ENCODE measurements at regions not wholly inside any gene's neighbourhood (a gene's known extent, or its start where the extent isn't known, plus 50 kb on each side); places are given as distances from the start of the nearest gene placed in this dataset.
"Not testable (repeated sequence)": the region's sequence is repeated elsewhere in the genome, so short reads cannot be mapped to it uniquely, and the experiment has no call there.

DNA sequence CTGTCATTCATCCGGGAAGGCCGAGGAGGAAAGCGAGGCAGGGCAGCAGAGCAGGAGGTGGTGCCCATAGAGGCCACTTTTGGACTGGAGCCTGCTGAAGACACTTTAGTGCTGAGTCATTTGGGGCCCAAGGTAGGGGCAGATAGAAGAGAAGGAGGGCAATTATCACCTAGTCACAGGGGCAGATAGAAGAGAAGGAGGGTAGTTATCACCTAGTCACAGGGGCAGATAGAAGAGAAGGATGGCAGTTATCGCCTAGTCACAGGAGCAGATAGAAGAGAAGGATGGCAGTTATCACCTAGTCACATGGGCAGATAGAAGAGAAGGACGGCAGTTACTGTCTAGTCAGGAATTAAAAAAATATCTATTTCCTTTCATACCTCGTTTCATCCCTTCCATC, 1372.6 kb downstream of the FOXD4L5 start:
- CTCF ChIA-PET (ENCODE audit: partially characterized antibody); H3K27ac Mint-ChIP-seq; H3K27ac ChIP-seq (ENCODE audit: low read depth, low read length); H3K4me1 ChIP-seq (ENCODE audit: insufficient read depth, low read length); H3K4me1 Mint-ChIP-seq; DNase-seq; POLR2A ChIA-PET (ENCODE audit: partially characterized antibody); H3K4me3 Mint-ChIP-seq; H3K36me3 ChIP-seq (ENCODE audit: insufficient read depth, low read length); H3K27me3 ChIP-seq (ENCODE audit: insufficient read depth, low read length); H3K4me3 ChIP-seq (ENCODE audit: low read length in 2 of 2); H3K9me3 ChIP-seq (ENCODE audit: control insufficient read depth in 1 of 2, low read length in 2 of 2); intact Hi-C loops (cut with micrococcal nuclease); H3K36me3 Mint-ChIP-seq; H3K27me3 Mint-ChIP-seq: not testable (repeated sequence)
- H3K9me3 Mint-ChIP-seq, result peaks cover 0 to 41% (median 25%) of the 10 kb centered on the region in 8 donors

DNA sequence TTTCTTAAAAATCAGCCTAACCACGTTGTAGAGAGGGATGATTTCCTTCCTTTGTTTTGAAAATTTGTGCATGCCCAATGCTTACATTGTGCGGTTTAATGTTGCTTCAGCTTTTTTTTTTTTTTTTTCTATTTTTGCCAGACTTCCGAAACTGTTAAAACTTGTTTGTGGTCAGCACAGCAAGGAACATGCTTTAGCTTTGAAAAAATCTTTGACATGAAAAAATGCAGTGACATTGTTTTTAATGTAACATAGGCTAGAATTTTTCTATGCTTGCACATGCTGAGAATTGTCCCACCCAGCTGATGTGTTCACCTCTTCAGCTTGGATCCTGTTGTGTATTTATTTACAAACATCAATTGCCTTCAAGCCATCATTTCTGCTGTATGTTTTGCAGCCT, 1375.9 kb downstream of the FOXD4L5 start:
- H3K4me1 Mint-ChIP-seq; DNase-seq; H3K36me3 ChIP-seq (ENCODE audit: insufficient read depth, low read length); H3K4me3 ChIP-seq (ENCODE audit: low read length in 2 of 2); H3K27me3 ChIP-seq (ENCODE audit: insufficient read depth, low read length); H3K27me3 Mint-ChIP-seq; CTCF ChIA-PET (ENCODE audit: partially characterized antibody); H3K9me3 ChIP-seq (ENCODE audit: control insufficient read depth in 1 of 2, low read length in 2 of 2); H3K27ac Mint-ChIP-seq; intact Hi-C loops (cut with micrococcal nuclease); H3K4me1 ChIP-seq (ENCODE audit: insufficient read depth, low read length); H3K36me3 Mint-ChIP-seq; H3K4me3 Mint-ChIP-seq; H3K27ac ChIP-seq (ENCODE audit: low read depth, low read length); POLR2A ChIA-PET (ENCODE audit: partially characterized antibody): not testable (repeated sequence)
- H3K9me3 Mint-ChIP-seq, result peaks cover 1 to 42% (median 22%) of the 10 kb centered on the region in 8 donors

DNA sequence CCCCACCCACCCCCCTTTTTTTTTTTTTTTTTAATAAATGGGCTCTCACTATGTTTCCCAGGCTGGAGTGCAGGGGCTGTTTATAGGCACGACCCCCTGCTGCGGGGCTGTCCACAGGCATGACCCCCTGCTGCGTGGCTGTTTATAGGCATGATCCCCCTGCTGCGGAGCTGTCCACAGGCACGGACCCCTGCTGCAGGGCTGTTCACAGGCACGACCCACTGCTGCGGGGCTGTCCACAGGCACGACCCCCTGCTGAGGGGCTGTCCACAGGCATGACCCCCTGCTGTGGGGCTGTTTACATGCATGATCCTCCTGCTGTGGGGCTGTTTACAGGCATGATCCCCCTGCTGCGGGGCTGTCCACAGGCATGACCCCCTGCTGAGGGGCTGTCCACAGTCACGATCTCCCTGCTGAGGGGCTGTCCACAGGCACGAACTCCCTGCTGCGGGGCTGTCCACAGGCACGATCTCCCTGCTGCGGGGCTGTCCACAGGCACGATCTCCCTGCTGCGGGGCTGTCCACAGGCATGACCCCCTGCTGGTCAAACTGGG, 1385.3 kb downstream of the FOXD4L5 start:
- H3K36me3 Mint-ChIP-seq; POLR2A ChIA-PET (ENCODE audit: partially characterized antibody); H3K4me1 Mint-ChIP-seq: not testable (repeated sequence)

DNA sequence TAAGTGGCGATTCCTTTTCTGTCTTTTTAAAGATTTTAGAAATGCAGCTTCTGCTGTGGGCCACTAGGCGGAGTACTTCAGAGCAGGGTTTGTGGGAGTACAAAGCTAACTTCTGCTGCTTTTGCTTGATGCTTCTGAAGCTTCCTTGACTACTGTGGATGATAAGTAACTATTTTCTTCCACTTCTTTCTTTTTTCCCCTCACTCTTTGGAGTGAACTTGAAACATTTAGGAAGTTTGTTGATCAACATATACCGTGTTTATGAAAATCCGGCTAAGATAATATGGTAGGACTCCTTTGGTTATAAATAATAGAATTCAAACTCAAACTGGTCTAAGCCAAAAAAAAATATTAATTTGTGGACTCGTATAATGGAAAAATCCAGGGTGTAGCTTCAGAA, 1403.6 kb downstream of the FOXD4L5 start:
- H3K36me3 Mint-ChIP-seq; H3K36me3 ChIP-seq (ENCODE audit: insufficient read depth, low read length); DNase-seq; CTCF ChIA-PET (ENCODE audit: partially characterized antibody); H3K4me3 ChIP-seq (ENCODE audit: low read length in 2 of 2); H3K27me3 ChIP-seq (ENCODE audit: insufficient read depth, low read length); H3K27ac ChIP-seq (ENCODE audit: low read depth, low read length); intact Hi-C loops (cut with micrococcal nuclease); H3K4me1 ChIP-seq (ENCODE audit: insufficient read depth, low read length); H3K9me3 ChIP-seq (ENCODE audit: control insufficient read depth in 1 of 2, low read length in 2 of 2); POLR2A ChIA-PET (ENCODE audit: partially characterized antibody); H3K4me1 Mint-ChIP-seq; H3K27ac Mint-ChIP-seq; H3K4me3 Mint-ChIP-seq; H3K27me3 Mint-ChIP-seq: not testable (repeated sequence)
- H3K9me3 Mint-ChIP-seq, result peaks cover 0 to 16% (median 5%) of the 10 kb centered on the region in 8 donors

More for the DNA sequence above, 1385.3 kb downstream of the FOXD4L5 start:
- H3K27me3 ChIP-seq (ENCODE audit: insufficient read depth, low read length); H3K27ac ChIP-seq (ENCODE audit: low read depth, low read length); H3K9me3 ChIP-seq (ENCODE audit: control insufficient read depth in 1 of 2, low read length in 2 of 2); H3K4me3 ChIP-seq (ENCODE audit: low read length in 2 of 2); H3K4me1 ChIP-seq (ENCODE audit: insufficient read depth, low read length); H3K27me3 Mint-ChIP-seq; DNase-seq; CTCF ChIA-PET (ENCODE audit: partially characterized antibody); H3K36me3 ChIP-seq (ENCODE audit: insufficient read depth, low read length); H3K4me3 Mint-ChIP-seq; intact Hi-C loops (cut with micrococcal nuclease); H3K27ac Mint-ChIP-seq: not testable (repeated sequence)
- H3K9me3 Mint-ChIP-seq, result peaks cover 2 to 27% (median 9%) of the 10 kb centered on the region in 8 donors

DNA sequence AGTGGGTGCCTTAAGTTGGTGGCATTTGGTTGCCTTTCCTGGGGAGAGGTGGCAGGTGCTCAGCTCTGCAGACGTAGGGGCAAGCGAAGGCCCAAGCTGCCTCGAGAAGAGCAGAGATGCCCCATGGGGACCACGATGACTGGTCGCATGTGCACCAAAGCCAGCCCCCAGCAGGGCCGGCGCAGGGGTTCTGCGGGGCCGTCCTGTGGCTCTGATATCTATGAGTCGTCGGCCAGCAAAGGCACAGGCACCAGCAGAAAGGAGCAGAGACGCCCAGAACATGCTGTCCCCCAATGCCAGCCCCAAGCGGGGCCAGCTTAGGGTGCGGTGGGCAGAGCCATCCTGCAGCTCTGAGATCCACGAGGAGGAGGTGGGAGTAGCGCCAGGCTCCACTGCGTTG, 1408.6 kb downstream of the FOXD4L5 start:
- H3K27ac ChIP-seq (ENCODE audit: low read depth, low read length); POLR2A ChIA-PET (ENCODE audit: partially characterized antibody); H3K4me1 Mint-ChIP-seq; H3K9me3 Mint-ChIP-seq; intact Hi-C loops (cut with micrococcal nuclease); H3K27me3 Mint-ChIP-seq; H3K36me3 Mint-ChIP-seq; H3K4me3 Mint-ChIP-seq; DNase-seq; H3K36me3 ChIP-seq (ENCODE audit: insufficient read depth, low read length); H3K27ac Mint-ChIP-seq; CTCF ChIA-PET (ENCODE audit: partially characterized antibody); H3K27me3 ChIP-seq (ENCODE audit: insufficient read depth, low read length); H3K4me1 ChIP-seq (ENCODE audit: insufficient read depth, low read length); H3K4me3 ChIP-seq (ENCODE audit: low read length in 2 of 2); H3K9me3 ChIP-seq (ENCODE audit: control insufficient read depth in 1 of 2, low read length in 2 of 2): not testable (repeated sequence)

DNA sequence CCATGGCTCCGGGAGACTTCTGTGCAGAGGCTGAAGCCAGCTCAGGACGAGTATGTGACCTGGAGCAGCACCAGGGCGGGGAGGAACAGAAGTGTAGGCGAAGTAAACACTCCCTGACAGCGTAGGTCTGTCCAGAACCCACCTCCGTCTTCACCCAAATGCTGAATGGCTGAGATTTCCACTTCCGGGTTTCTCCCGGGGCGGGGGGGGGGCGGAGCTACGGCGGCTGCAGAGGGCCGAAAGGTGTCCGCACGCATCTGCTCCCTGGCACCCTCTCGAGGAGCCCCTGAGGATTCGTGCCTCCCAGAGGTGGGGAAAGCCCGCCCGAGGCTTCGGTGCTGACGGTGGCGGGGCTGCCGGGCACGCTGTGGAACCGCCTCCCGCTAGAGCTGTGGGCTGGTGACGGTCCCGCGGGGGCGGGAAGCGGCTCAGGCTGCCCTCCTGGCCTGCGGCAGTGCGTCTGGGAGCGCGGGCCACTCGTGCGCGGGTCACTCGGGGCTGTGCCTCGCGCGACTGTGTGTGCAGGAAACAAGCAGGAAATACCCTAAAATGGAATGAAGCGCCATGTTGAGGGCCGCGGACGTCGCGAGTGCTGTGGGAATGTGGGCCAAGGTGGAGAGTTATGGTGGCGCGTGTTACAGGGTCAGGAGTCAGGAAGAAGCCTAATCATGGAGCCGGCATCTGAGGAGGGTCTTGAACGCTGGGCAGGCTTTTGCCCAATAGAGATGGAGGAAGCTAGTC, 1425.4 kb downstream of the FOXD4L5 start:
- POLR2A ChIA-PET (ENCODE audit: partially characterized antibody), result interaction anchor here (0.6 kb wide), 1 partner anchor 39 kb away, joined by 3 read pairs; no protein-coding TSS in a partner anchor
- no peak overlapping the region for H3K27ac ChIP-seq (ENCODE audit: low read depth, low read length)

DNA sequence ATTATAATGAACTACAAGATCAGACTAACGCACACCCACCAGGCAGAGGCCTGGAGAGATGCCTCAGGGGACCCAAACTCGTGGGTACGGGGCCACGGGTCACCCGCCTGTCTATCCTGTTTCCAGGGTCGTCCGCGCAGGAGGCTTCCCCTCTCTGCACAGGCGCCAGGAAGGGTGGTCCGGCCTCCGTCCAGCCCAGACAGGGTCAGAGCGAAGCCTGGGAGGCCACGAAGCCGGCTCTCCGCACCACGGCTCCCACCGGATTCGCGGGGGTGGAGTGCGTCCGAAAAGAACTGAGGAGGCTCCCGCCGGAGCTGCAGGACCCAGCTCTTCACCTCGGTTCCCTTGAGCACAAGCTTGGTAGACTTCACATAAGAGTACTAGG, 1425.9 kb downstream of the FOXD4L5 start:
- POLR2A ChIA-PET (ENCODE audit: partially characterized antibody), result interaction anchor here (0.6 kb wide), 1 partner anchor 39 kb away, joined by 3 read pairs; no protein-coding TSS in a partner anchor
- H3K27me3 ChIP-seq (ENCODE audit: insufficient read depth, low read length); DNase-seq; H3K36me3 ChIP-seq (ENCODE audit: insufficient read depth, low read length); H3K27ac ChIP-seq (ENCODE audit: low read depth, low read length); H3K27me3 Mint-ChIP-seq; H3K4me1 Mint-ChIP-seq; H3K4me3 ChIP-seq (ENCODE audit: low read length in 2 of 2); H3K4me1 ChIP-seq (ENCODE audit: insufficient read depth, low read length); H3K36me3 Mint-ChIP-seq; H3K9me3 ChIP-seq (ENCODE audit: control insufficient read depth in 1 of 2, low read length in 2 of 2); CTCF ChIA-PET (ENCODE audit: partially characterized antibody); intact Hi-C loops (cut with micrococcal nuclease): not testable (repeated sequence)
- Mint-ChIP-seq H3K4me3 (peak overlapping the region in 5 of 8 donors; percentile 26 to 55 (median 43)), H3K27ac (peak overlapping the region in 1 of 7 donors; percentile 52), H3K9me3 (peaks cover 0 to 35% (median 10%) of the 10 kb centered on the region in 8 donors)

More for the DNA sequence above, 1425.4 kb downstream of the FOXD4L5 start:
- Mint-ChIP-seq H3K27me3 (no peaks in the 10 kb centered on the region), H3K27ac (peak overlapping the region in 6 of 7 donors; percentile 16 to 83 (median 64)), H3K9me3 (peaks cover 0 to 34% (median 8%) of the 10 kb centered on the region in 8 donors), H3K4me3 (peak overlapping the region in 6 of 8 donors; percentile 26 to 66 (median 48)), H3K36me3 (no peaks in the 10 kb centered on the region), H3K4me1 (no peaks in the 10 kb centered on the region)
- Histone ChIP-seq H3K4me1 (ENCODE audit: insufficient read depth, low read length) (no peaks in the 10 kb centered on the region), H3K4me3 (ENCODE audit: low read length in 2 of 2) (no peak overlapping the region), H3K9me3 (ENCODE audit: control insufficient read depth in 1 of 2, low read length in 2 of 2) (no peaks in the 10 kb centered on the region), H3K36me3 (ENCODE audit: insufficient read depth, low read length) (no peaks in the 10 kb centered on the region), H3K27me3 (ENCODE audit: insufficient read depth, low read length) (no peaks in the 10 kb centered on the region)
- intact Hi-C loops (cut with micrococcal nuclease), result no loop called here
- CTCF ChIA-PET (ENCODE audit: partially characterized antibody), result no interaction called here
- peak in 4 of 5 donors; percentile 16 to 54 (median 30) for DNase-seq
